HG02571 (cell line): ENCODE measurements at regions not wholly inside any gene's neighbourhood (a gene's known extent, or its start where the extent isn't known, plus 50 kb on each side); places are given as distances from the start of the nearest gene placed in this dataset.
A peak's percentile ranks its signal among the peaks of the same experiment; 100 is the strongest.

Experiments
- ATAC-seq: cut with Tn5 transposase; IDR thresholded peaks from one replicate; pipeline ENCODE4 v1.9.1; 2021; ENCODE audit warnings: mild to moderate bottlenecking, moderate library complexity; ENCODE audit not compliant: unreplicated experiment

DNA sequence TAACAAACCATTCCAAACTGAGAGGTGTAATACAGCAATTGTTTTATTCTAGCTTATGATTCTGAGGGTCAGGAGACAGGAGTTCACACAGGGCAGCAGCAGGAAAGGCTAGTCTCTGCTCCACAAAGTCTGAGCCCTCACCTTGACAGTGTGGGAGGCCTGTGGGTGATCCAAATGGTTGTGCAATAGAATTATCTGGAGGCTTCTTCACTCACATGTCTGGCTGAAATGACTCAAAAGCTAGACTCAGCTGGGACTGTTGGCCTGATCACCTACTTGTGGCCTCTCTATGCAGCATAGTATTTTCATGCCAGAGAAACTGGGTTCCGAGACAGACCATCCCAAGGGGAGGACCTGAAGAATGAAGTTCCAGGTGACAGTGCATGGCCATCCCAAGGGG lies 233.9 kb upstream of the UBE2E2 start:
- ATAC-seq, result no peak

DNA sequence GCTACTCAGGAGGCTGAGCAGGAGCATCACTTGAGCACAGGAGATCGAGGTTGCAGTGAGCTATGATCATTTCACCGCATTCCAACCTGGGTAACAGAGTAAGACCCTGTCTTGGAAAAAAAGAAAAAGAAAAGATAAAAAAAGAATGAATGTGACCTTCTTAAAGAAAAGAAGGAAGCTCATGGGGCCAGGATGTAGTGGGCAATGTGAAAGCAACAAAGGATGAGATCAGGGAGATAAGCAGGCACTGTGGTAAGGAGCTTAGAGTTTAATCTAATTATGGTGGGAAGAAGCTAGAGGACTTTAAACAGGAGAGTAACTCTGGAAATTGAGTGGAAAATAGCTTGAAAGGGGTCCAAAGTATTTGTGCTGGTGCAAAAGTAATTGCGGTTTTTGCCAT lies 231.6 kb upstream of the UBE2E2 start:
- no peak for ATAC-seq

DNA sequence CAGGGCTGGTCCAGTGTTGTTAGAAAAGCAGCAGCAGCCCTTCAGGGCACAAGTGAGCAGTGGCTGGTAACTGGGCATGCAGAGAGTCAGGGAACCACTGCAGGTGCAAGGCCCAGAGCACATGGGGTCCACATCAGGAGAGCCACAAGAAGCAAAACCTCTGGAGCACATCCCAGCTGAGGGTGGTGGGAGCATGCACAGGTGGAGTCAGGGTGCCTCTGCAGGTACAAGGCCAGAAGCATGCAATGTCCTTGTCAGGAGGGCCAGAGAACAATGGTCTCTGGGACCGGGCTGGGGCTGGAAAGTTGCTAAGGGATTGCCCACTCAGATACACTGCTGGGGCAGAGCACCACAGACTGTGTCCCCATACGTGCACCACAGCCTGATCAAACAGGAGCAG lies 226.1 kb upstream of the UBE2E2 start:
- ATAC-seq, result peak; percentile 16

DNA sequence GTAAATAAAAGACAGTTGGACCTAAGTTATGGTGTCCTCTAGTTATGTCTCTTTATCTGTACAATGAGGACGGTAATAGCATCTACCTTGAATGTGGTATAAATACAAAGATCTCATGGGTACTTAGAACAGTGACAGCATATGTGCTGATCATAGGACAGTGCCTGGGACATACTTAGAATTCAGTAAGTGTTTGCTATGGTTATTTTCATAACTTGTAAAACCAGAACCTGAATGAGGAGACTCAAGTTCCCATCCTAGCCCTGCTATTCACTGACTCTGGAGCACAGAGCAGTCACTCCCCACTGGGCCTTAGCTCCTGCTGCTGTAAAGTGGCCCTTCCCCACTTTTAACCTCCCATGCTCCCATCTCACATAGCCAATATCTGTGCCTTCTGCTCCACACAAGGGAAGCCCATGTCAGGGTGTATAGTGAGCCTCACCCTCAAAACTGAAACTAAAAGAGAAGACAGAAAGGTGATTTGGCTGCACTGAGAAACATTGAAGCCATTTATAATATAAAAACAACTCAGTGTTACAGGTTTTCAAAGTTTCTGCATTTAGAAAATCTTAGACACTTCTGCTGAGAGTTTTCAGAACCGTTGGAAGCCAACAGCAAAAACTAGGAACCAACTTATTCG lies 225.4 kb upstream of the UBE2E2 start:
- peak; percentile 83 for ATAC-seq

DNA sequence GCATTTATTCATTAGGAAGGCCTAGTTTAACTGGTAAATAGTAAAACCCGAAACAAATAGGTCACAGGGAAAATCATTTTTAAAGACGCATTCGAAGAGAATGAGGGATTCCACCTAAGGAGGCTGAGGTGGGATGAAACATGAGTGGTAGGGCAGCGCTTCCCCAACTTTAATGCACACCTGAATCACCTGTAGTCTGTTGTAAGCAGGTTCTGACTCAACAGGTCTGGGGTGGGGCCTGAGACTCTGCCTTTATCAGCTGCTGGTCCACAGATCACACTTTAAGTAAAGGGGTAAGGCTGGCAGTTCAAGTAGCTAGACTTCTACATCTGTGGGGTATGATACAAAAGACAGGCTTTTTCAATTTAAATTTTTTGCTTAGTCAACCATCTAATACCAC lies 223.5 kb upstream of the UBE2E2 start:
- ATAC-seq, result no peak

DNA sequence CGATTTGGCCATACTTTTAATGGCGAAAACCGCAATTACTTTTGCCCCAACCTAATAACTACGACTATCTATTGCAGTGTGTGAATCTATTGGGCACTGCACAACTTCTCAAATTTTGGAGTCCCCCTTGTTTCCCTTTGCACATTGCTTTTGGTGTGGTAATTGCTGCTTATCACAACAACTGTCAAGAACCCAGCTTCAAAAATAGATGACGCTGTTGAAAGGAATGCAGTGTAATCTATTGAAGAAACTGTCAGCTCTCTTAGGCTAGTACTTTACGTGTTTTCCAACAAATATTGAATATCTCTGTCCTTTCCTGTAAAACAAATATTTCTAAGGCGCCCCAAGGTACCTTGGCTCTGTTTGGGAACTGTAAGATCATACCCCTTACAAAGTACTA lies 222.8 kb upstream of the UBE2E2 start:
- ATAC-seq, result no peak

DNA sequence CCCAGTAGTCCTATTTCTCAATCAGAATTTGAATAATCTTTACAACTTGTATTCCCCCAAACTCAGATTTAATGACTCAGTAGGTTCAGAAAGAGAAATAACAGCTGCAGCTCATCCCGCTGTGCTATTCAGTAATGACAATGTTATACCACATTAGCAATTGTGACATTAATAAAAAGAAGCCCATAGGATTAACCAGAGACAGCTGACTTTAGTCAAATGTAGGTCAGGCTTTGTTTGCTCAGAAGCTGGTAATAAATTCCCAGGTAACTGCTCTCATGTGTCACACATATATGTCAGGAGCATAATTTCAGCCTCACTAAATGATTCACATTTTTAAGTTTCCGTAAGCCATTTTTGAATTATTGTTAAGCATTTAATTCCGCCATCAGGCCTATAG lies 222.0 kb upstream of the UBE2E2 start:
- ATAC-seq, result no peak

DNA sequence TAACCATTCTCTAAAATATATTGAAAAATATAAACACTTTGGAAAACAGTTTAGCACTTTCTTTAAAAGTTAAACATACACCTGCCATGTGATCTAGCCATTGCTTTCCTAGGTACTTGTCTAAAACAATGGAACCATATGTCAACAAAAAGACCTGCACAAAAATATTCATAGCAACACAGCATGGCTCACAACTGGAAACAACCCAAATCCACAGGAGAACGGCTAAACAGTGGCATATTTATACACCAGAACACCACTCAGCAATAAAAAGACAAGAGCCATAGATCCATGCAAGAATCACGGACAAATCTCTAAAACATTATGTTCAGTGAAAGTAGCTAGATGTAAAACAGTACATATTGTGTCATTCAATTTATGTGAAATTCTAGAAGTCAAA lies 221.3 kb upstream of the UBE2E2 start:
- no peak for ATAC-seq

DNA sequence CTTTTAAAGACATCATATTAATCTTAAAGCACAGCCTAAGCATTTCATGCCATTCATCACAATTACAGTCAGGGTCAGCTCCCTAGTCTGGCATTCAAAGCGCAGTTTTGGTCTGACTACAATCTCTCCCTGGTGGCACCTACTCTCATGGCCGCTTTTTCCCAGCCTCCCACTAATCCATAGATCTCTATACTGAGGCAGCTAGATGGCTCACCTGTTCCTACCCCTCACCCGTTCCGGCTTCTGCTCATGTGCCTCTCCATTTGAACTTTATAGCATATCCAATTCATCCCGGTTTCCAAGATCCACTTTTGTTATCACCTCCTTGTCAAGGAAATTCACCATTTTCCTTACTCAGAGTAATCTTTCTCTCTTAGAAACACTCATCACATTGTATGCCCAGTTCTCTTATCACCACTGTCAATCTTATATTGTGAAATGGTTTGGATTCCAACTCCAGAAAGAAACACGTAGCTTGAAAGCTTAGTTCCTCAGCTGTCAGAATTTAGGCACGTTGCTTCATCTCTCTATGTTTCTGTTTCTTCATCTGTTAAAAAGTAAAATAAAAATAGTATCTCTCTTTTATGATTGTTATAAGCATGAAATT lies 220.0 kb upstream of the UBE2E2 start:
- no peak for ATAC-seq

DNA sequence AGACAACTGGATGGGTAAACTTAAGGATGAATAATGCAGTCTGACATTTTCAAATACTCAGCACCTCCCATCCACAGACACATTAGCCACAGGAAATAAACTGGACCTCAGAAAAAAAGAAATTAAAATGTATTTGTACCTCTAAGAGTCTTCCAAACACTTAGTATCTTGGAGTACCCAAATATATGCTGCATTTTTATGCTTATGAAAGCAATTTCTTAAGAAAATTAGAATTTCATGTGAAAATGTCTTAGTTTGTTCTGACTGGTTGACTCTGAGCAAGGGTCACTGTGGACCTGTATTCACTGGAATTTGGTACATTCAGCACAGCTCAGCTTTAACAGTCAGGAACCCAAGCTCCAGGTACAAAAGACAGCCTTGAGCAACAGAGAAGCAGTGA lies 216.2 kb upstream of the UBE2E2 start:
- ATAC-seq, result no peak

DNA sequence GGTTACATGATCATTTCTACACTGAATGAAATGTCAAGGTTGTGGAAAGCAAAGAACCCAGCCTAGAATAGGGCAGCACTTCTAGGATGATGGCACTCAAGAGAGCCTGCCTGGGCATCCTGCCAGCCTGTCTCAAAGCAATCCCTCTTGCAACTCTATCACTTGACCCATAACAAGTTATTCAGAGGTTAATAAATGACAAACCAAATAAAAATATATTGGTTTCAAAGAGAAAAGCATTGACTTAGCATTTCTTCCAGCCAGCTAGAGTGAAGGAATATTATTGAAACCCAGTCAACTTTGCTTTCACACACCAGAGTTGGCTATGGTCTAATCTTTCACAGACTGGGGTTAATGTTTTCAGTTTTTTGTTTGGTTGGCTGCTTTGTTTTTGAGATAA lies 214.6 kb upstream of the UBE2E2 start:
- no peak for ATAC-seq

DNA sequence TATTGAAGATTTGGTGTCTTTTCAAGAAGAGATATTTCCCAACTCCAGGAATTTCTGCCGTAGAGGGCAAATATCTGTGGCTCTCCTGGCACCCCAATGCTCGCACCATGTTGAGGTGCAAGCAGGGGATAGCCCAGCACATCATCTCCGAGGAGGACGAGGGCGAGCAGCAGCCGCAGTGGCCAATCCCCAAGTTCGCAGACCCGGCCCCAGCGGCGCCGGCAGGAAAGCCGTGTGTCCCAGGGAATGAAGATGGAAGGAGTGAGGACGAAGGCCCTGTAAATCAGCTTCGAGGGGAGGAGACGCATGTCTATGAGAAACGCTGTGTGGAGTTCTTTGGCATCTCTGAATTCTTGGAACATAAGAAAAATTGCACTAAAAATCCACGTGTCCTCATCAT lies 213.4 kb upstream of the UBE2E2 start:
- ATAC-seq, result no peak

DNA sequence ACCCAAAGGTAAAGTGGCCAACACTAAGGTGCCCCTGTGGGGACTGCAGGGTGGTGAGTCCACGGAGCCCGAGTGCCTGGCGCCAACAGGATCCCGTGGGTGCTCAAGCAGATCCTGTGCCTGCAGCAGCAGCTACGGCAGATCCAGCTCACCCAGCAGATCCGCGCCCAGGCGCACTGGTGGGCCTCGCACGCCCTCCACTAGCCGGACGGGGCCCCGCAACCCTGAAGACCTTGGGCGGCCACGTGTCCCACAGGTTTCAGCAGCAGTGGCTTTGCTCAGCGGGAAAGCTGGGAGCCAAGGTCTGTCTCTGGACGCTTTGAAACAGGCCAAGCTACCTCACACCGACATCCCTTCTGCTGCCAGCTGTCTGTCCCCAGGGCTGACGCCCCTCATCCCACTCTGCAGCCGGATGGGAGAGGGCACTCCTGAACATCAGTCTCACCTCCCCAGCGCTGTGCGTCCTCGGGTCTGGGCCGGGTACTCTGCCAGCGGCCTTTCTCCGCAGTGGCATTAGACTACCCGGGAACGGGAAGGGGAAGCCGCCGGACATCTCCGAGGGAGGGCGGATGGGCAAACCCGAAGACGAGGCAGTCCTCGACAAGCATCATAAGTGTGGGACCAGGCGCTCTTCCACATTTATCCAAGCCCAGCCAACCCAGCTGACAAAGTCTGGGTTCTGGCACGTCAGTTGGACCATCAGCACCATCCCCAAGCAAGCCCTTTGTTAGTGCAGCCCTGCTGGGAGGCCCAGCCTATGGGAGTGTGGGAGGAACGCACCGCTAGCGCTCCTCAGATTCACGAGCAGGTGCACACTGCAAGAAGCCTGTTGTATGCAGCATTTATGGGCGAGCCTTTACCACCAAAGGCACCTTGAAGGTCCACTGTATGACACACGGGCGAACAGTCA lies 212.6 kb upstream of the UBE2E2 start:
- ATAC-seq, result no peak

DNA sequence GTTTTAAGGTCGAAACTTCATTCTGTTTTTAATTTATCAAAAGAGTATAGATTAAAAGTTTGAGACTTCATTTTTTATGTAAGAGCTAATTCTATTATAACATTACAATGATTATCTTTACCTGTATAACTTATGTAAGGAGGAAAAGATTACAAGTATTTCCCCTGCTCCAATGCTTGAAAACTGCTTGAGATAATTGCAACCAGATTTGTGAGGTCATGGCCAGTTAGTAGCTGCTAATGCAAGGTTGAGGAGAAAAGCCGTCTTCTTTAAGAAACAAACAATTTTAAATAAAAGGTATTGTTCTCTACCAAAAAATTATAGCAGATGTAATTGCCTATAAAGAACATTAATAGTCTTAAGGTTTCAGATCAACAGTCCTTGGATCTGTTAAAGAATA lies 208.3 kb upstream of the UBE2E2 start:
- no peak for ATAC-seq

DNA sequence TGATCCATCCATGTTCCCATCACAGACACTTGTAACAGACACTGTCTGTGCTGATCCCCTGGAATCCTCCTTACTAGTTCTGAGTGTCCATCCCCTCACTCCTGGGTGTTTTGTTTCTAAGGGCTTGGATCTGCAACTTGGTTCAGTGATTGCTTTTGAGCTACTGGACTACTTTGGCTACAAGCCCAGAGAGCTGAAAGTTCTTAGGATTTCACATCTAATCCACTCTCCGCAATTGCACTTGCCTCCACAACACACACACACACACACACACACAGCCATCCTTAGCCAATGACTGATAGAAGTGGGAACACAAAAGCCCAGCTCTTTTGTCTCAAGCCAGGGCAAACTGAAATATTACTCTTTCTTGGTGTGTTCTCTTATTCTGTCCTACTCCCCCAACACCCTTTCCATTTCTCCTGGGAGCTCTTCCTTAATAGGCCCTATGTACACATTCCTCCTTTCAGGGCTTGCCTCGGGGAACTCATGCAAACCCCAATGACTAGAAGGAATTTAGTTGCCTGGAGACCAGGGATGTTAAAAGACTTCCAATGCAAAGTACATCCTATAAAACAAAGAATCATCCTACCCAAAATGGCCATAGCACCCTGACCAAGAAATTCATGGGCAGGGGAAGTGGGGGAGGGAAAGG lies 206.1 kb upstream of the UBE2E2 start:
- ATAC-seq, result no peak

DNA sequence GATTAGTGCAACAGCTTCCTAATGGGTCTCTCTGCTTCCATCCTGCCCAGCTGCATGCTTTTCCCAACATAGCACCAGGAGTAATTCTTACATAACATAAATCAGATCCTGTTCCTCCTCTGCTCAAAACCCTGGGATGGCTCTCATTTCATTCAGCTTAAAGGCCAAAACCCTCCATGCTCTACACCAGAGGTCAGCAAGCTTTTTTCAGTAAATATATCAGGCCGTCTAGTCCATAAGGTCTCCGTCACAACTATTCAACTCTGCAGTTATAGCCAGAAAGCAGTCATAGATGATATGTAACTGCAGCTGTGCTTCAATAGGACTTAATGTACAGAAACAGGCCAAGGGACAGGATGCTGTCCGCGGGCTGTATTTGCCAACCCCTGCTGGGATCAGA lies 202.8 kb upstream of the UBE2E2 start:
- ATAC-seq, result no peak

DNA sequence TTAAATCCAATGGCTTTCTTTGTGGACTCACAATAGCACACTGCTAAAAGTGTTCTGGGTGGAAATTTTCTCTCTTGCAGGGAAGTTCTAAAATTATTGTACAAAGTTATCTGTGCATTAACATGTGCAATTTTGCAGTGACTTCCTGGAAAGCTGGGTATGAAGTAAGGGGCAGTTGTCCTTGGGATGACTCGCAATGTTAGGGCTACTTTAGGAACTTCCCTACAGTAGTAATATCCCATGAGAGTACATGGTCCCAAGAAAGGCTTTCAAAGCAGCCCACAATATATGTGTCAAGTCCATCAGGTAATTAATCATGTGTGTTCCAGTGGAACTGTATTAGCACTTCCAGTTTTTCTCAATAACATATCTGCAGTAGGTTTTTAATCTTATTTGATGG lies 201.0 kb upstream of the UBE2E2 start:
- no peak for ATAC-seq

DNA sequence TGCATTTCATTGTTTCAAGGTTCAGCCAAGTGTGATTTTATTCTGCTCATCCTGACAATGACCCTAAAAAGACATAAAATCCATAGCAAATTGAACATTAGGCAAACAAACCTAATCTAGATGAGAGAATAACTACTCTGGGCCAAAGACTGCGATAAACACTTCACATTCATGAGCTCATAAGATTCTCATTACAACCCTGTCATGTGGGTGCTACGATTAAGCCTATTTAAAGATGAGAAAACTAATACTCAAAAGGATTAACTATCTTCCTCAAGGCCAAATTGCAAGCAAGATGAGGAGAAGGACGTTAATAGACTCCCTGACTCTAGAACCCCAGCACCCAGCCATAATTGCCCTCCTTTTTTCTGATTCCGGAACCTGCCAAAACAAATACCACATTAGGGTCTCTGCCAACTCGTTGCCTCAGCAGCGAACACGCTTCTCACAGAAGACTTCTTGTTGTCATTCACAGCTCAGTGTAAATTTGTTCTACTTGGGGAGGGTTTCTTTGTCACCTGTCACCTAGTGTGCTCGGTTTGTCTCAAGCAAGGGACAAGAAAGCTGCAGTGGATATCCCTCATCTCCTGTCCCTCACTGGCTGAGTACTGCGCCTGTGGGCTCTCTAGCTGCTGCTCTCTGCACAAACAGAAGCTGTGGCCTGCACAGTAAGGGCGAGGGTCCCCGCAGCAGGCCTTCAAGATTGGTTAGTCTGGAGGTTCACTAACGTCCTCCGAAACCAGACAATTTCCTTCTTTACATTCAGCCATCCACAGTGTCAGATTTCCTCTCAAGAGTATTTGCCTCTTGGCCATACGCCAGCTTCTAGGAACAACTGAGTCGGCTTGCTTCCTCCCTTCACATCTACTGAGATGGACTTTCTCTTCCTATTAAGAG lies 200.0 kb upstream of the UBE2E2 start:
- no peak for ATAC-seq

DNA sequence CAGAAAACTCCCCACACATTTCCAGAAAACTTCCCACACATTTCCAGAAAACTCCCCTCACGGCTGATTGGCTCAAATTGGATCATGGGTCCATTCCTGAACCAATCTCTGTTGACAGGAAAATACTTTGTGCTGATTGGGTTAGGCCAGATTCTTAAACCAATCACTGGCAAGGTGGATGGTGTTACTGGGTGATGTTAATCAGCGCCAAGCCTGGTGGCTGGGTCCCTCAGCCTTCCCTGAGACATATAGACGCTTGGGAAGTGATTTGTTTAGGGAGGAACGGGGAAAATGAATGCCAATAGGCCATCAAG lies 199.4 kb upstream of the UBE2E2 start:
- no peak for ATAC-seq

DNA sequence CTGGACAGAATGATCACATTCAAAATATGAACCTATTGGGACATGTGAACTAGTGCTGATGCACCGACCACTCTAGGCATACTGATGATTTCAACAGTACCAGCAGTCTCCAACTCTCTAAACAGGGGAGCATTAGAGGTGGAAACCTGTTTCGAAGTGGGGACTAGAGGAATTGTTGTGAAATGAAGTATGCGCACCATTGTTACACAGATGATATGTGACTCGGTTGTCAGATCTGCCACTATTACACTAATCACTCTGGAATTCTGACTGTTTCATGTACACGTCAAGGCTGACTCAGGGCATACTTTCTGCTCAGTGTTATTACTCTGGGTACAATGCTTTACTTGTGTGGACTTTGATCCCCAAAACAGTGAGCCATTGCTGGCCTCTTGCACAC lies 198.2 kb upstream of the UBE2E2 start:
- ATAC-seq, result no peak

DNA sequence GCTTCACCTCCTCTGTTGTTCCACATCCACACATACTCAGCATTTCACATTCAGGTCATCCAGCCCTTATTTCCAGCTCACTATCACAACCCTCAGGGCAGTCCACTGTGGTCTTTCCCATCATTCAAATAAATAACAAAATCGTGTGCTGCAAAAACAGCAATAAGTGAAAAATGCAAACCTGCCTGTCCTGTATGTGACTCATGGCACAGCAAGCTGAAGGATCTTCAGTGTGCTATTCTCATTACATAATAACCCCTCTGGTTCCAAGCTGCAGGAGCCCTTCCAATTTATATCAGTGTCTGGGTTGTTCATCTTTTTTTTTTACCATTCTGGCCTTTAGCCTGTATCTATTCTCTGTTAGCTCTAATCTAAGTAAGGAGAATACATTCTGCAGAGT lies 185.3 kb upstream of the UBE2E2 start:
- no peak for ATAC-seq
